SJCRH30 (cell line): ENCODE measurements at regions not wholly inside any gene's neighbourhood (a gene's known extent, or its start where the extent isn't known, plus 50 kb on each side); places are given as distances from the start of the nearest gene placed in this dataset.

Experiments
- DNase-seq, 2 experiments: peaks; one replicate each; pipeline ENCODE4 v3.0.0-alpha.2; 2015 to 2020
- H3K27ac ChIP-seq: fragments of 250-450 bp; sonication (Bioruptor Pico); 2 replicates; pipeline ENCODE4 v1.5.1; 2020; ENCODE audit warnings: mild to moderate bottlenecking, moderate library complexity
- H3K27me3 ChIP-seq: fragments of 250-450 bp; sonication (Bioruptor Pico); 2 replicates; pipeline ENCODE4 v1.5.1; 2020; ENCODE audit warnings: mild to moderate bottlenecking, moderate library complexity
- H3K36me3 ChIP-seq: fragments of 250-450 bp; sonication (Bioruptor Pico); 2 replicates; pipeline ENCODE4 v1.5.1; 2020; ENCODE audit warnings: mild to moderate bottlenecking, moderate library complexity
- H3K4me1 ChIP-seq: fragments of 250-450 bp; sonication (Bioruptor Pico); 2 replicates; pipeline ENCODE4 v1.5.1; 2020; ENCODE audit warnings: mild to moderate bottlenecking, moderate library complexity
- H3K4me3 ChIP-seq: fragments of 250-450 bp; sonication (Bioruptor Pico); 2 replicates; pipeline ENCODE4 v1.5.1; 2020; ENCODE audit warnings: mild to moderate bottlenecking, moderate library complexity
- H3K9me3 ChIP-seq: fragments of 250-450 bp; sonication (Bioruptor Pico); replicated peaks from 2 replicates; pipeline ENCODE4 v1.5.1; 2020; ENCODE audit warnings: mild to moderate bottlenecking, moderate library complexity

- Histone ChIP-seq H3K9me3 (no peaks in the 10 kb centered on the region), H3K4me1 (no peaks in the 10 kb centered on the region), H3K36me3 (no peaks in the 10 kb centered on the region), H3K4me3 (no peak overlapping the region), H3K27ac (no peak overlapping the region), H3K27me3 (no peaks in the 10 kb centered on the region)
- no peak for DNase-seq
These were observed 420.5 kb downstream of the SLITRK2 start for GRCh38 chrX:146238173-146238572.

- Histone ChIP-seq H3K27ac (no peak overlapping the region), H3K4me1 (no peaks in the 10 kb centered on the region), H3K4me3 (no peak overlapping the region), H3K9me3 (no peaks in the 10 kb centered on the region), H3K36me3 (no peaks in the 10 kb centered on the region), H3K27me3 (no peaks in the 10 kb centered on the region)
- DNase-seq: no peak
These were observed 424.3 kb downstream of the SLITRK2 start for GRCh38 chrX:146241902-146242301.

GRCh38 chrX:146243041-146243440 is 425.4 kb downstream of the SLITRK2 start:
- DNase-seq: no peak
- H3K4me1 ChIP-seq: no peaks in the 10 kb centered on the region
- H3K4me3 ChIP-seq: no peak overlapping the region
- H3K9me3 ChIP-seq: no peaks in the 10 kb centered on the region
- H3K36me3 ChIP-seq: no peaks in the 10 kb centered on the region
- H3K27ac ChIP-seq: no peak overlapping the region
- H3K27me3 ChIP-seq: no peaks in the 10 kb centered on the region

GRCh38 chrX:146259207-146259606 is 441.6 kb downstream of the SLITRK2 start:
- Histone ChIP-seq H3K4me3 (no peak overlapping the region), H3K27ac (no peak overlapping the region), H3K4me1 (no peaks in the 10 kb centered on the region), H3K9me3 (no peaks in the 10 kb centered on the region), H3K27me3 (no peaks in the 10 kb centered on the region), H3K36me3 (no peaks in the 10 kb centered on the region)
- DNase-seq: no peak

GRCh38 chrX:146264763-146265375 is 447.2 kb downstream of the SLITRK2 start:
- Histone ChIP-seq H3K4me3 (no peak overlapping the region), H3K27ac (no peak overlapping the region), H3K36me3 (no peaks in the 10 kb centered on the region), H3K27me3 (no peaks in the 10 kb centered on the region), H3K4me1 (no peaks in the 10 kb centered on the region), H3K9me3 (no peaks in the 10 kb centered on the region)
- DNase-seq: no peak

- Histone ChIP-seq H3K4me1 (no peaks in the 10 kb centered on the region), H3K36me3 (no peaks in the 10 kb centered on the region), H3K4me3 (no peak overlapping the region), H3K27me3 (no peaks in the 10 kb centered on the region), H3K9me3 (no peaks in the 10 kb centered on the region), H3K27ac (no peak overlapping the region)
- DNase-seq: peak in 1 of 2 experiments; percentile 17
These were observed 460.8 kb downstream of the SLITRK2 start for GRCh38 chrX:146278381-146278780.
